Skeletal muscle satellite cell (primary cell): ENCODE measurements at regions not wholly inside any gene's neighbourhood (a gene's known extent, or its start where the extent isn't known, plus 50 kb on each side); places are given as distances from the start of the nearest gene placed in this dataset.

Experiments
- H3K27me3 ChIP-seq: 2 replicates; pipeline ENCODE4 v1.7.0; 2013; ENCODE audit warnings: low read length; ENCODE audit not compliant: control insufficient read depth, insufficient read depth
- H3K36me3 ChIP-seq: 2 replicates; pipeline ENCODE4 v1.7.0; 2013; ENCODE audit warnings: mild to moderate bottlenecking, control low read depth, low read length; ENCODE audit not compliant: insufficient read depth
- H3K4me1 ChIP-seq: 2 replicates; pipeline ENCODE4 v1.7.0; 2013; ENCODE audit warnings: low read length; ENCODE audit not compliant: control insufficient read depth, insufficient read depth
- H3K4me2 ChIP-seq: 2 replicates; pipeline ENCODE4 v1.7.0; 2013; ENCODE audit warnings: mild to moderate bottlenecking, low read length
- H3K4me3 ChIP-seq: 2 replicates; pipeline ENCODE4 v1.7.0; 2013; ENCODE audit warnings: low read length
- H3K9ac ChIP-seq: 2 replicates; pipeline ENCODE4 v1.7.0; 2013; ENCODE audit warnings: mild to moderate bottlenecking, low read depth, low read length, moderate library complexity
- H3K9me3 ChIP-seq: replicated peaks from 2 replicates; pipeline ENCODE4 v1.7.0; 2013; ENCODE audit warnings: mild to moderate bottlenecking, control low read depth, low read length

GRCh38 chr2:128925631-128926030 is 607.0 kb upstream of the HS6ST1 start:
- H3K36me3 ChIP-seq: no peaks in the 10 kb centered on the region
- no peak overlapping the region for H3K4me2 ChIP-seq
- H3K4me3 ChIP-seq: no peak overlapping the region
- H3K9ac ChIP-seq: no peak overlapping the region
- no peaks in the 10 kb centered on the region for H3K4me1 ChIP-seq
- no peaks in the 10 kb centered on the region for H3K27me3 ChIP-seq
- H3K9me3 ChIP-seq: no peaks in the 10 kb centered on the region

GRCh38 chr2:128930101-128930500 is 611.4 kb upstream of the HS6ST1 start:
- H3K4me3 ChIP-seq: no peak overlapping the region
- no peaks in the 10 kb centered on the region for H3K9me3 ChIP-seq
- H3K4me1 ChIP-seq: no peaks in the 10 kb centered on the region
- H3K27me3 ChIP-seq: no peaks in the 10 kb centered on the region
- no peak overlapping the region for H3K4me2 ChIP-seq
- H3K36me3 ChIP-seq: no peaks in the 10 kb centered on the region
- H3K9ac ChIP-seq: no peak overlapping the region

- Histone ChIP-seq H3K9ac (no peak overlapping the region), H3K4me3 (no peak overlapping the region), H3K9me3 (peaks cover 15% of the 10 kb centered on the region), H3K27me3 (no peaks in the 10 kb centered on the region), H3K36me3 (no peaks in the 10 kb centered on the region), H3K4me1 (no peaks in the 10 kb centered on the region), H3K4me2 (no peak overlapping the region)
These were observed 621.7 kb upstream of the HS6ST1 start for GRCh38 chr2:128940378-128940777.

GRCh38 chr2:128941751-128942150 is 623.1 kb upstream of the HS6ST1 start:
- no peaks in the 10 kb centered on the region for H3K36me3 ChIP-seq
- H3K4me3 ChIP-seq: no peak overlapping the region
- no peaks in the 10 kb centered on the region for H3K27me3 ChIP-seq
- no peak overlapping the region for H3K4me2 ChIP-seq
- H3K4me1 ChIP-seq: no peaks in the 10 kb centered on the region
- H3K9me3 ChIP-seq: peaks cover 15% of the 10 kb centered on the region
- no peak overlapping the region for H3K9ac ChIP-seq

GRCh38 chr2:128949360-128949759 is 630.7 kb upstream of the HS6ST1 start:
- no peak overlapping the region for H3K9ac ChIP-seq
- no peak overlapping the region for H3K4me2 ChIP-seq
- no peaks in the 10 kb centered on the region for H3K27me3 ChIP-seq
- no peak overlapping the region for H3K4me3 ChIP-seq
- H3K9me3 ChIP-seq: peaks cover 6% of the 10 kb centered on the region
- no peaks in the 10 kb centered on the region for H3K4me1 ChIP-seq
- H3K36me3 ChIP-seq: no peaks in the 10 kb centered on the region

GRCh38 chr2:128950758-128951157 is 632.1 kb upstream of the HS6ST1 start:
- H3K9ac ChIP-seq: no peak overlapping the region
- no peak overlapping the region for H3K4me2 ChIP-seq
- no peaks in the 10 kb centered on the region for H3K4me1 ChIP-seq
- H3K27me3 ChIP-seq: no peaks in the 10 kb centered on the region
- H3K9me3 ChIP-seq: peaks cover 6% of the 10 kb centered on the region
- no peak overlapping the region for H3K4me3 ChIP-seq
- no peaks in the 10 kb centered on the region for H3K36me3 ChIP-seq

GRCh38 chr2:128958241-128958640 is 639.6 kb upstream of the HS6ST1 start:
- Histone ChIP-seq H3K4me3 (no peak overlapping the region), H3K36me3 (no peaks in the 10 kb centered on the region), H3K4me1 (no peaks in the 10 kb centered on the region), H3K27me3 (no peaks in the 10 kb centered on the region), H3K9me3 (peaks cover 22% of the 10 kb centered on the region), H3K4me2 (no peak overlapping the region), H3K9ac (no peak overlapping the region)

GRCh38 chr2:128967646-128968045 is 649.0 kb upstream of the HS6ST1 start:
- H3K9me3 ChIP-seq: peaks cover 4% of the 10 kb centered on the region
- no peaks in the 10 kb centered on the region for H3K27me3 ChIP-seq
- no peak overlapping the region for H3K4me3 ChIP-seq
- H3K4me2 ChIP-seq: no peak overlapping the region
- H3K36me3 ChIP-seq: no peaks in the 10 kb centered on the region
- no peaks in the 10 kb centered on the region for H3K4me1 ChIP-seq
- H3K9ac ChIP-seq: no peak overlapping the region

- Histone ChIP-seq H3K4me2 (no peak overlapping the region), H3K4me1 (no peaks in the 10 kb centered on the region), H3K36me3 (no peaks in the 10 kb centered on the region), H3K9me3 (peaks cover 4% of the 10 kb centered on the region), H3K9ac (no peak overlapping the region), H3K4me3 (no peak overlapping the region), H3K27me3 (no peaks in the 10 kb centered on the region)
These were observed 650.7 kb upstream of the HS6ST1 start for GRCh38 chr2:128969374-128969773.

- Histone ChIP-seq H3K9ac (no peak overlapping the region), H3K4me2 (no peak overlapping the region), H3K4me3 (no peak overlapping the region), H3K27me3 (no peaks in the 10 kb centered on the region), H3K9me3 (peaks cover 4% of the 10 kb centered on the region), H3K4me1 (no peaks in the 10 kb centered on the region), H3K36me3 (no peaks in the 10 kb centered on the region)
These were observed 651.9 kb upstream of the HS6ST1 start for GRCh38 chr2:128970332-128971116.

GRCh38 chr2:128973566-128973965 is 654.9 kb upstream of the HS6ST1 start:
- Histone ChIP-seq H3K36me3 (no peaks in the 10 kb centered on the region), H3K9ac (no peak overlapping the region), H3K9me3 (peaks cover 4% of the 10 kb centered on the region), H3K27me3 (no peaks in the 10 kb centered on the region), H3K4me2 (no peak overlapping the region), H3K4me3 (no peak overlapping the region), H3K4me1 (no peaks in the 10 kb centered on the region)

GRCh38 chr2:128978212-128978611 is 659.5 kb upstream of the HS6ST1 start:
- Histone ChIP-seq H3K4me1 (no peaks in the 10 kb centered on the region), H3K4me2 (no peak overlapping the region), H3K4me3 (no peak overlapping the region), H3K9me3 (peaks cover 10% of the 10 kb centered on the region), H3K9ac (no peak overlapping the region), H3K36me3 (no peaks in the 10 kb centered on the region), H3K27me3 (no peaks in the 10 kb centered on the region)
